HCT116 (cell line): ENCODE measurements at regions not wholly inside any gene's neighbourhood (a gene's known extent, or its start where the extent isn't known, plus 50 kb on each side); places are given as distances from the start of the nearest gene placed in this dataset.

Source experiments
- ATAC-seq: fragments of 200-7000 bp; cut with Tn5 transposase; 2 replicates; pipeline ENCODE4 v1.9.1; 2020; ENCODE audit warnings: mild to moderate bottlenecking, moderate library complexity
- BruUV-seq: library from RNA; stranded (reverse); fragments of 400-500 nt; replicated peaks from 2 replicates; lab custom pipeline; 2021; lab: Mats Ljungman, UMichigan
- CTCF ChIA-PET: fragments of 300-600 bp; sonication (Branson Sonifier 250); formaldehyde crosslinking; loops from one replicate; lab custom pipeline; 2021; ENCODE audit warnings: antibody characterized with exemption; lab: Charles Lee
- POLR2A ChIA-PET: fragments of 300-600, 350-600 bp; sonication (Branson Sonifier 250); formaldehyde crosslinking; loops from one replicate; lab custom pipeline; 2021; ENCODE audit warnings: antibody characterized with exemption; lab: Charles Lee
- RAD21 ChIA-PET, 2 experiments: fragments of 300-600 bp; sonication (Branson Sonifier 250); formaldehyde crosslinking; loops; one replicate each; lab custom pipeline; 2023; ENCODE audit warnings: low total read pairs in 2 of 2; ENCODE audit not compliant: uncharacterized antibody in 2 of 2, unreplicated experiment in 2 of 2, low non-redundant PET in 1 of 2; lab: Charles Lee
- DNase-seq: peaks from one replicate; pipeline ENCODE4 v3.0.0-alpha.2; 2010; ENCODE audit warnings: low read depth, low spot score
- H2AFZ ChIP-seq: fragments of 200-600 bp; shearing (Covaris generic), sonication (generic); 2 replicates; pipeline ENCODE4 v1.6.1; 2017; ENCODE audit warnings: low read depth, mixed run types, mixed read lengths, antibody characterized with exemption, low read length; ENCODE audit not compliant: poor library complexity, severe bottlenecking
- H3K27ac ChIP-seq: 2 replicates; pipeline ENCODE4 v1.5.1; 2012; ENCODE audit warnings: low read depth, low read length
- H3K27me3 ChIP-seq: fragments of 200-600 bp; sonication (generic); 2 replicates; pipeline ENCODE4 v1.6.1; 2016; ENCODE audit warnings: mixed run types, low read length, mixed read lengths; ENCODE audit not compliant: insufficient read depth
- H3K36me3 ChIP-seq, 2 experiments: fragments of 200-500 bp in 1 of 2; fragments of 200-600 bp in 1 of 2; sonication (Bioruptor generic) in 1 of 2; sonication (generic) in 1 of 2; 2 replicates each; pipeline versions ENCODE4 v1.5.1 to v1.6.1; 2014 to 2016; ENCODE audit warnings: low read length in 2 of 2, inconsistent platforms in 1 of 2, mixed read lengths in 1 of 2, mixed run types in 1 of 2; ENCODE audit not compliant: insufficient read depth in 2 of 2, control insufficient read depth in 1 of 2
- H3K4me1 ChIP-seq, 2 experiments: fragments of 200-600 bp in 1 of 2; sonication (generic) in 1 of 2; 2 replicates each; pipeline versions ENCODE4 v1.5.1 to v1.6.1; 2012 to 2017; ENCODE audit warnings: low read length in 2 of 2, inconsistent platforms in 1 of 2, mild to moderate bottlenecking in 1 of 2, mixed read lengths in 1 of 2, mixed run types in 1 of 2, moderate library complexity in 1 of 2; ENCODE audit not compliant: insufficient read depth in 2 of 2, control insufficient read depth in 1 of 2
- H3K4me2 ChIP-seq: fragments of 200-600 bp; sonication (generic); 2 replicates; pipeline ENCODE4 v1.6.1; 2017; ENCODE audit warnings: mixed run types, low read length, mixed read lengths
- H3K4me3 ChIP-seq, 2 experiments: fragments of 200-600 bp in 1 of 2; sonication (generic) in 1 of 2; replicated peaks in 1 of 2; 2 replicates each; pipeline ENCODE4 v1.5.1; 2011 to 2016; ENCODE audit warnings: low read length in 2 of 2, control low read depth in 1 of 2, low read depth in 1 of 2, mild to moderate bottlenecking in 1 of 2, mixed read lengths in 1 of 2, mixed run types in 1 of 2
- H3K79me2 ChIP-seq: fragments of 200-600 bp; sonication (generic); 2 replicates; pipeline ENCODE4 v1.6.1; 2017; ENCODE audit warnings: mild to moderate bottlenecking, mixed run types, low read length, moderate library complexity, mixed read lengths; ENCODE audit not compliant: insufficient read depth
- H3K9ac ChIP-seq: fragments of 200-600 bp; sonication (generic); 2 replicates; pipeline ENCODE4 v1.6.1; 2016; ENCODE audit warnings: low read length, mixed read lengths
- H3K9me2 ChIP-seq: fragments of 200-600 bp; sonication (generic), shearing (Covaris generic); 2 replicates; pipeline ENCODE4 v1.6.1; 2017; ENCODE audit warnings: mixed run types, mild to moderate bottlenecking, moderate library complexity; ENCODE audit not compliant: insufficient read depth
- H3K9me3 ChIP-seq, 2 experiments: fragments of 200-500 bp in 1 of 2; fragments of 200-600 bp in 1 of 2; sonication (Bioruptor generic) in 1 of 2; sonication (generic) in 1 of 2; 2 replicates each; pipeline ENCODE4 v1.6.1; 2014 to 2017; ENCODE audit warnings: low read length in 2 of 2, mixed read lengths in 2 of 2, inconsistent platforms in 1 of 2, low read depth in 1 of 2, mild to moderate bottlenecking in 1 of 2, mixed run types in 1 of 2, moderate library complexity in 1 of 2; ENCODE audit not compliant: control insufficient read depth in 1 of 2, insufficient read depth in 1 of 2
- H4K20me1 ChIP-seq: fragments of 200-600 bp; sonication (generic), shearing (Covaris generic); 2 replicates; pipeline ENCODE4 v1.6.1; 2017; ENCODE audit warnings: mixed run types, mild to moderate bottlenecking, moderate library complexity; ENCODE audit not compliant: insufficient read depth
- EZH2 ChIP-seq: fragments of 200-600 bp; sonication (generic); IDR thresholded peaks from 2 replicates; pipeline ENCODE4 v1.6.1; 2017; ENCODE audit warnings: antibody characterized with exemption, mixed run types
- REST ChIP-seq: IDR thresholded peaks from 2 replicates; pipeline ENCODE4 v1.6.1; 2012; ENCODE audit warnings: low read depth
- SP1 ChIP-seq: IDR thresholded peaks from 2 replicates; pipeline ENCODE4 v1.6.1; 2012; ENCODE audit warnings: low read depth
- SRF ChIP-seq: IDR thresholded peaks from 2 replicates; pipeline ENCODE4 v1.6.1; 2012; ENCODE audit warnings: low read depth
- YY1 ChIP-seq: IDR thresholded peaks from 2 replicates; pipeline ENCODE4 v1.6.1; 2011; ENCODE audit warnings: low read length, low read depth, moderate library complexity, mild to moderate bottlenecking; ENCODE audit not compliant: insufficient replicate concordance; ENCODE audit errors: extremely low read depth
- intact Hi-C: fragments of 100-400 bp; cut with micrococcal nuclease; formaldehyde crosslinking; loops from 2 replicates; pipeline ENCODE4 v1.10.0; 2022

DNA sequence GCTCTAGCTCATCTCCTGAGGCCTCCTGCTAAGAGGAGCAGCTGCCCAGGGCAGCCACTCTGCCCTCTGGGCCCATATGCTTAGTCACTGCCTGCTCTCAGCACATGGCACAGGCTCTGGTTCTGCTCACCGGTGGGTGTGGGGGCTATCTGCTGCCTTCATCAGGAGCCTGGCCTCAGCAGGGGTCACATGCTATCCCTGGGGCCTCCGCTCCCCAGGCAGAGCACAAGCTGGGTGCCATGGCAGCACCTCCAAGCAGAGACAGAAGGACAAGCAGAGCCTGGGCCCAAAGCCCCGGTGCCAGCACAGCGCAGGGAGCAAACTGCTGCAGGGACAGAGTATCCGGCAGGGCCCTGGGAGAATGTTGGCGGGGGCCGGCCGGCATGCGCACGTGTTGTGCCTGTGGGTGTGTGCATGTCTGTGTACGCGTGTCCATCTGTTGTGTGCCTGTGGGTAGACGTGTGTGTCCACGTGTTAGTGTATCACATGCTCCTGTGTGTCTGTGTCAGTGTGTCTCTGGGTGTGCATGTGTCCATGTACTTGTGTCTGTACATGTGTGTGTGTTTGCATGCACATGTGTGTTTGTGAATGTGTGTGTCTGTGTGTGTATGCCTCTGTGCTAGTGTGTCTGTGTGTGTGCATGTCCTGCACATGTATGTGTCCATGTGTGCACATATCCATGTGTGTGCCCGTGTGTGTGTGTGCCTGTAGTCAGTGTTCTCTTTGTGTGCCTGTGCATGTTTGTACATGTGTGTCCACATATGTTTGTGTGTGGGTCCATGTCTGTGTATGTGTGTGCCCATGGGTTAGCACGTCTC, 326.9 kb downstream of the TMEM121 start (continued):
- no peak for TF ChIP-seq REST
- TF ChIP-seq SP1: no peak
- no peak for TF ChIP-seq SRF

GRCh38 chr14:105853907-105854599, 327.7 kb downstream of the TMEM121 start:
- no TSS peak for BruUV-seq
- Histone ChIP-seq H3K36me3 (no peaks in the 10 kb centered on the region), H3K9me2 (no peaks in the 10 kb centered on the region), H3K79me2 (no peaks in the 10 kb centered on the region), H4K20me1 (no peaks in the 10 kb centered on the region), H3K9ac (no peak overlapping the region), H3K4me3 (no peak overlapping the region), H3K27ac (no peak overlapping the region), H3K9me3 (no peaks in the 10 kb centered on the region), H3K4me2 (no peak overlapping the region), H3K27me3 (no peaks in the 10 kb centered on the region), H3K4me1 (no peaks in the 10 kb centered on the region), H2AFZ (no peak overlapping the region)
- POLR2A ChIA-PET: no interaction called here
- intact Hi-C loops: no loop called here
- DNase-seq (no peak), ATAC-seq (no peak)
- RAD21 ChIA-PET: no interaction called here
- CTCF ChIA-PET: no interaction called here
- no peak for TF ChIP-seq EZH2
- no peak for TF ChIP-seq YY1
